ENCODE measurements at regions not wholly inside any gene's neighbourhood (a gene's known extent, or its start where the extent isn't known, plus 50 kb on each side); places are given as distances from the start of the nearest gene placed in this dataset.

DNA sequence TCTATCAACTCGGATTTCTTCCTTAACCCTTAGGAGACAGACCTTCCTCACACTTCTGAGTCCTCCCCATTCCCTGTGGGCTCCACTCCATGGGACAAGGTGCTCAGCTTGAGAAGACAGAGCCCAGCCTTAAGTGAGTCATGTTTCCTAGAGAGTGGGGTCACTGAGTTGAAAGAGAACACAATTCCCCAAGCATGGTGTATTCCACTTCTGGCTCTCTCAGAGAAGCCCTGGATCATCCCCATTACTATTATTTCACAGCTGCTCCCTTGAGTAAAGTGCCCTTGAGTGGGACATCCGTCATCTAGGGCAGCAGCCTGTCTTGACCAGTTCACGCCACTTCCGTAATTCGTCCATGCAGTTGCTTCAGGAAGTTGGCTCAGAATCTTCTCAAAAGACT lies 604.8 kb downstream of the BNC2 start:
- Histone ChIP-seq H3K4me1 (ENCODE audit: insufficient read depth) (peaks cover 29% of the 10 kb centered on the region), H3K9me2 (replicated peaks; ENCODE audit: insufficient read depth) (no peaks in the 10 kb centered on the region), H3K27me3 (no peaks in the 10 kb centered on the region), H3K36me3 (replicated peaks; ENCODE audit: insufficient read depth, low read depth) (no peaks in the 10 kb centered on the region), H3K79me2 (no peaks in the 10 kb centered on the region), H3K4me3 (no peak overlapping the region), H3K4me2 (no peak overlapping the region), H2AFZ (no peak overlapping the region), H3K27ac (no peak overlapping the region), H4K20me1 (ENCODE audit: insufficient read depth, poor library complexity, severe bottlenecking) (no peaks in the 10 kb centered on the region), H3K9me3 (ENCODE audit: low read depth) (no peaks in the 10 kb centered on the region)
- TF ChIP-seq, protein P1, sequence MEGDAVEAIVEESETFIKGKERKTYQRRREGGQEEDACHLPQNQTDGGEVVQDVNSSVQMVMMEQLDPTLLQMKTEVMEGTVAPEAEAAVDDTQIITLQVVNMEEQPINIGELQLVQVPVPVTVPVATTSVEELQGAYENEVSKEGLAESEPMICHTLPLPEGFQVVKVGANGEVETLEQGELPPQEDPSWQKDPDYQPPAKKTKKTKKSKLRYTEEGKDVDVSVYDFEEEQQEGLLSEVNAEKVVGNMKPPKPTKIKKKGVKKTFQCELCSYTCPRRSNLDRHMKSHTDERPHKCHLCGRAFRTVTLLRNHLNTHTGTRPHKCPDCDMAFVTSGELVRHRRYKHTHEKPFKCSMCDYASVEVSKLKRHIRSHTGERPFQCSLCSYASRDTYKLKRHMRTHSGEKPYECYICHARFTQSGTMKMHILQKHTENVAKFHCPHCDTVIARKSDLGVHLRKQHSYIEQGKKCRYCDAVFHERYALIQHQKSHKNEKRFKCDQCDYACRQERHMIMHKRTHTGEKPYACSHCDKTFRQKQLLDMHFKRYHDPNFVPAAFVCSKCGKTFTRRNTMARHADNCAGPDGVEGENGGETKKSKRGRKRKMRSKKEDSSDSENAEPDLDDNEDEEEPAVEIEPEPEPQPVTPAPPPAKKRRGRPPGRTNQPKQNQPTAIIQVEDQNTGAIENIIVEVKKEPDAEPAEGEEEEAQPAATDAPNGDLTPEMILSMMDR (IDR thresholded peaks at IDR 0.05; ENCODE audit: poor library complexity) = no peak
- TF ChIP-seq EZH2phosphoT487 (IDR thresholded peaks at IDR 0.05; ENCODE audit: low read depth, severe bottlenecking, unreplicated experiment) = no peak
- no peak for TF ChIP-seq EZH2 (IDR thresholded peaks at IDR 0.05; ENCODE audit: borderline replicate concordance)
- WGBS (ENCODE audit: low lambda C conversion rate, missing lambda C conversion rate) = 98% methylated on average over 5 of the region's 5 CpGs
- no peak for DNase-seq (ENCODE audit: low spot score)

DNA sequence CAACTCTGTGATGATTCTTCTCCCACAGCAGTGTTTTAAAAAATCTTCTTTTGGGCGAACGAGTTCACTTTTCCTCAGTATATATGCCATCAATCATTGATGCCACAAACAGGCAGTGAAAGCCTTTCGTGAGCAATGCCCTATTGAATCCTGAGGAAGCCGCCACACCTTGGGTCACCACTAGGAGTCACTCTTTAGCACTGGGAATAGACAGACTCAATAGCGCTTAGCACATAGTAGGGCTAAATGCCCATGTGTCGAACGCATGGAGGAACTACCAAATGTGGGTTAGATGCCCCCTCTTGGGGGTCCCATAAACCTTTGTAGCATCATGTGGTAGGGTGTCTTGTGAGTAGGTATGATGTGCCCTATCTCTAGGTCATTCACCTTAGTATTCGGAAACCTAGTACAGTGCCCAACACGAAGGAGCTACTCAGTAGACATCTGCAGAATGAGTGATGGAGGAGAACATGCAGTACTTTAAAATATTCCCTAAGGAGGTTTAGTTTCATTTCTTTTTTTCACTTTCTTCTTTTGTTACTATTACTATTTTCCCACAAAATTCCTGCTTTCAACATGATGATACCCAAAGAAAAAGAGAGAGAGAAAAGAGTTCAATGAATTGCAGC lies 603.7 kb downstream of the BNC2 start:
- peaks cover 29% of the 10 kb centered on the region for H3K4me1 ChIP-seq (ENCODE audit: insufficient read depth)
- no peaks in the 10 kb centered on the region for H3K9me2 ChIP-seq (replicated peaks; ENCODE audit: insufficient read depth)
- 94% methylated on average over 9 of the region's 9 CpGs for WGBS (ENCODE audit: low lambda C conversion rate, missing lambda C conversion rate)
- H3K4me3 ChIP-seq = no peak overlapping the region
- TF ChIP-seq EZH2 (IDR thresholded peaks at IDR 0.05; ENCODE audit: borderline replicate concordance) = no peak
- TF ChIP-seq, protein P1 (IDR thresholded peaks at IDR 0.05; ENCODE audit: poor library complexity) = peak; percentile 43
- TF ChIP-seq EZH2phosphoT487 (IDR thresholded peaks at IDR 0.05; ENCODE audit: low read depth, severe bottlenecking, unreplicated experiment) = no peak
- no peaks in the 10 kb centered on the region for H3K27me3 ChIP-seq
- no peak for DNase-seq (ENCODE audit: low spot score)
- no peaks in the 10 kb centered on the region for H3K9me3 ChIP-seq (ENCODE audit: low read depth)
- H3K4me2 ChIP-seq = peak overlapping the region; percentile 72
- no peaks in the 10 kb centered on the region for H3K79me2 ChIP-seq
- peak overlapping the region; percentile 45 for H2AFZ ChIP-seq
- no peaks in the 10 kb centered on the region for H3K36me3 ChIP-seq (replicated peaks; ENCODE audit: insufficient read depth, low read depth)
- no peaks in the 10 kb centered on the region for H4K20me1 ChIP-seq (ENCODE audit: insufficient read depth, poor library complexity, severe bottlenecking)
- H3K27ac ChIP-seq = peak overlapping the region; percentile 79

DNA sequence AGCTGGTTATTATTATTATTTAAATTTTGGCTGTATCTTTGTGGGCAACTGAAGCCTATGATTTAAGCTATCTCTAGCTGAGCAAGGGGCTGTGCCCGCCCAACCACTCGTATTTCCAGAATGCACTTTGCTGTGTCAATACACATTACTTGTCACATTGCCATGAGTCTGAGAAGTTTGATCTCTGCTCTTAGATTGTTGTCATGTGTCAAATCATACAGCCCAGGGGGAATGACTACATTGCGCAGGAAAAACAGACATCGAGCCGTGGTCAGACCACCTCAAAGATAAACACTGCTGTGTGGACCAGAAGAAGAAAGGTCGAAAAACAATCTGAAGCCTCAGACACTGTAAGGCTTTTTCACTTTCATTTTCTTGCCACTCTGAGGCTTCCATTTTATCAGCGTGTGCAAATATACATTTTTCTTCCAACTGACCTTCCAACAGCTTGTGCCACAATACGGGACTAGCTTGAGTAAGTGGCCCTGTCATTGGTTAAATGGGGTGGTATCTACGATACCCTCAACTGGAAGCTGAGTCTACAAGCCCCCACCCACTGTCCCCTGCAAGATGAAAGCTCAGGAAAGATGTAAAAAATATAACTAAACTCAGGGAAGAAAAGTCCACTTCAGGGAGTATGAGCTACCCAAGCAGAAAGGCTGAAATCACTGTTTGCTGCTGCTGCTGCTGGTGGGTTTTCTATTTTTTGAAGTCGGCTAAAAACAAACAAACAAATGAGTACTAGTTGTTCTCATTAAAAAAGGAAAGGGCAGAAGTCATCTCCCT lies 603.0 kb downstream of the BNC2 start:
- no peaks in the 10 kb centered on the region for H3K9me3 ChIP-seq (ENCODE audit: low read depth)
- H3K36me3 ChIP-seq (replicated peaks; ENCODE audit: insufficient read depth, low read depth) = no peaks in the 10 kb centered on the region
- TF ChIP-seq EZH2 (IDR thresholded peaks at IDR 0.05; ENCODE audit: borderline replicate concordance) (no peak), EZH2phosphoT487 (IDR thresholded peaks at IDR 0.05; ENCODE audit: low read depth, severe bottlenecking, unreplicated experiment) (no peak)
- TF ChIP-seq, protein P1 (IDR thresholded peaks at IDR 0.05; ENCODE audit: poor library complexity) = no peak
- H3K27me3 ChIP-seq = no peaks in the 10 kb centered on the region
- peak overlapping the region; percentile 72 for H3K4me2 ChIP-seq
- no peak overlapping the region for H3K4me3 ChIP-seq
- H3K79me2 ChIP-seq = no peaks in the 10 kb centered on the region
- peak; percentile 37 for DNase-seq (ENCODE audit: low spot score)
- H2AFZ ChIP-seq = peak overlapping the region; percentile 45
- peak overlapping the region; percentile 79 for H3K27ac ChIP-seq
- WGBS (ENCODE audit: low lambda C conversion rate, missing lambda C conversion rate) = 27% methylated on average over 10 of the region's 10 CpGs
- no peaks in the 10 kb centered on the region for H3K9me2 ChIP-seq (replicated peaks; ENCODE audit: insufficient read depth)
- peaks cover 23% of the 10 kb centered on the region for H3K4me1 ChIP-seq (ENCODE audit: insufficient read depth)
- no peaks in the 10 kb centered on the region for H4K20me1 ChIP-seq (ENCODE audit: insufficient read depth, poor library complexity, severe bottlenecking)
